ENCODE measurements at regions not wholly inside any gene's neighbourhood (a gene's known extent, or its start where the extent isn't known, plus 50 kb on each side); places are given as distances from the start of the nearest gene placed in this dataset.

DNA sequence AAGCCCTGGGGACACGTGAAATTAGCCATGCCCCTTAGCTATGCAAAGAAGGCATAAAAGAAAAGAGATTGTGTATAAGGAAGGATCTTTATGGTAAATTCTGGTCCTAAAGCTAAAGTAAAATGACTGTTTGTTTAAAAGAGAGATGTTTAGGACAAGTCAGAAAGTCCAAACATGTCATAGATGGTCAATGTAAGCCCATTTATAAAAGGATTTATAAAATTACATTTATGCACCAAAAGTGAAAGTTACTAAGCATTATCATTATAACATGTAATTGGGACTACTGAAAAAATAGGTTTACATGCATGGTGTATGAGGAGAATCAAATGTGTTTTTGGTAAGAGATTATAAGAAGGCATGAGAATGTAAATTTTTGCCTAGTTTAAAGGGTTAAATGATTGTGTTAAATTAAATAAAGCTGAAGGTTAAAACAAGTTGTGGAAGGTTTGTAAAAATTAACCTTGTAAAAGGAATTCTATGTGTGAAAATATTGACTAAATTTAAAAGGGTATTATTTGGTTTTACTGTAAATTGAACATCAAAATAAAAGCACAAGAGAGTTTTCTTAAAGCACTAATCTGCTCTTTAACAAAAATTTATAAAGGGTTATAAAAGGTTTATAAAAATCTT is 50.4 kb upstream of the TSPAN8 start:
- H3K27ac ChIP-seq (replicated peaks) = no peak overlapping the region
- no peaks in the 10 kb centered on the region for H3K27me3 ChIP-seq (ENCODE audit: insufficient read depth, poor library complexity, severe bottlenecking)
- TF ChIP-seq SPI1 (IDR thresholded peaks at IDR 0.05; ENCODE audit: borderline replicate concordance, low read depth) = no peak
- TF ChIP-seq, protein P1, sequence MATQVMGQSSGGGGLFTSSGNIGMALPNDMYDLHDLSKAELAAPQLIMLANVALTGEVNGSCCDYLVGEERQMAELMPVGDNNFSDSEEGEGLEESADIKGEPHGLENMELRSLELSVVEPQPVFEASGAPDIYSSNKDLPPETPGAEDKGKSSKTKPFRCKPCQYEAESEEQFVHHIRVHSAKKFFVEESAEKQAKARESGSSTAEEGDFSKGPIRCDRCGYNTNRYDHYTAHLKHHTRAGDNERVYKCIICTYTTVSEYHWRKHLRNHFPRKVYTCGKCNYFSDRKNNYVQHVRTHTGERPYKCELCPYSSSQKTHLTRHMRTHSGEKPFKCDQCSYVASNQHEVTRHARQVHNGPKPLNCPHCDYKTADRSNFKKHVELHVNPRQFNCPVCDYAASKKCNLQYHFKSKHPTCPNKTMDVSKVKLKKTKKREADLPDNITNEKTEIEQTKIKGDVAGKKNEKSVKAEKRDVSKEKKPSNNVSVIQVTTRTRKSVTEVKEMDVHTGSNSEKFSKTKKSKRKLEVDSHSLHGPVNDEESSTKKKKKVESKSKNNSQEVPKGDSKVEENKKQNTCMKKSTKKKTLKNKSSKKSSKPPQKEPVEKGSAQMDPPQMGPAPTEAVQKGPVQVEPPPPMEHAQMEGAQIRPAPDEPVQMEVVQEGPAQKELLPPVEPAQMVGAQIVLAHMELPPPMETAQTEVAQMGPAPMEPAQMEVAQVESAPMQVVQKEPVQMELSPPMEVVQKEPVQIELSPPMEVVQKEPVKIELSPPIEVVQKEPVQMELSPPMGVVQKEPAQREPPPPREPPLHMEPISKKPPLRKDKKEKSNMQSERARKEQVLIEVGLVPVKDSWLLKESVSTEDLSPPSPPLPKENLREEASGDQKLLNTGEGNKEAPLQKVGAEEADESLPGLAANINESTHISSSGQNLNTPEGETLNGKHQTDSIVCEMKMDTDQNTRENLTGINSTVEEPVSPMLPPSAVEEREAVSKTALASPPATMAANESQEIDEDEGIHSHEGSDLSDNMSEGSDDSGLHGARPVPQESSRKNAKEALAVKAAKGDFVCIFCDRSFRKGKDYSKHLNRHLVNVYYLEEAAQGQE (IDR thresholded peaks at IDR 0.05; ENCODE audit: insufficient replicate concordance, low read depth) = no peak
- no peak for TF ChIP-seq POLR2AphosphoS5 (IDR thresholded peaks at IDR 0.05; ENCODE audit: low read depth)
- TF ChIP-seq, protein P2, sequence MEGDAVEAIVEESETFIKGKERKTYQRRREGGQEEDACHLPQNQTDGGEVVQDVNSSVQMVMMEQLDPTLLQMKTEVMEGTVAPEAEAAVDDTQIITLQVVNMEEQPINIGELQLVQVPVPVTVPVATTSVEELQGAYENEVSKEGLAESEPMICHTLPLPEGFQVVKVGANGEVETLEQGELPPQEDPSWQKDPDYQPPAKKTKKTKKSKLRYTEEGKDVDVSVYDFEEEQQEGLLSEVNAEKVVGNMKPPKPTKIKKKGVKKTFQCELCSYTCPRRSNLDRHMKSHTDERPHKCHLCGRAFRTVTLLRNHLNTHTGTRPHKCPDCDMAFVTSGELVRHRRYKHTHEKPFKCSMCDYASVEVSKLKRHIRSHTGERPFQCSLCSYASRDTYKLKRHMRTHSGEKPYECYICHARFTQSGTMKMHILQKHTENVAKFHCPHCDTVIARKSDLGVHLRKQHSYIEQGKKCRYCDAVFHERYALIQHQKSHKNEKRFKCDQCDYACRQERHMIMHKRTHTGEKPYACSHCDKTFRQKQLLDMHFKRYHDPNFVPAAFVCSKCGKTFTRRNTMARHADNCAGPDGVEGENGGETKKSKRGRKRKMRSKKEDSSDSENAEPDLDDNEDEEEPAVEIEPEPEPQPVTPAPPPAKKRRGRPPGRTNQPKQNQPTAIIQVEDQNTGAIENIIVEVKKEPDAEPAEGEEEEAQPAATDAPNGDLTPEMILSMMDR (IDR thresholded peaks at IDR 0.05; ENCODE audit: insufficient read depth, low read length) = no peak
- TF ChIP-seq GABPA (IDR thresholded peaks at IDR 0.05; ENCODE audit: low read depth) = no peak
- no peak for DNase-seq (ENCODE audit: low read depth in 1 of 2, low spot score in 1 of 2)
- no peak overlapping the region for H3K4me3 ChIP-seq (replicated peaks; ENCODE audit: insufficient read depth, low read length)
